ENCODE measurements at regions not wholly inside any gene's neighbourhood (a gene's known extent, or its start where the extent isn't known, plus 50 kb on each side); places are given as distances from the start of the nearest gene placed in this dataset.

DNA sequence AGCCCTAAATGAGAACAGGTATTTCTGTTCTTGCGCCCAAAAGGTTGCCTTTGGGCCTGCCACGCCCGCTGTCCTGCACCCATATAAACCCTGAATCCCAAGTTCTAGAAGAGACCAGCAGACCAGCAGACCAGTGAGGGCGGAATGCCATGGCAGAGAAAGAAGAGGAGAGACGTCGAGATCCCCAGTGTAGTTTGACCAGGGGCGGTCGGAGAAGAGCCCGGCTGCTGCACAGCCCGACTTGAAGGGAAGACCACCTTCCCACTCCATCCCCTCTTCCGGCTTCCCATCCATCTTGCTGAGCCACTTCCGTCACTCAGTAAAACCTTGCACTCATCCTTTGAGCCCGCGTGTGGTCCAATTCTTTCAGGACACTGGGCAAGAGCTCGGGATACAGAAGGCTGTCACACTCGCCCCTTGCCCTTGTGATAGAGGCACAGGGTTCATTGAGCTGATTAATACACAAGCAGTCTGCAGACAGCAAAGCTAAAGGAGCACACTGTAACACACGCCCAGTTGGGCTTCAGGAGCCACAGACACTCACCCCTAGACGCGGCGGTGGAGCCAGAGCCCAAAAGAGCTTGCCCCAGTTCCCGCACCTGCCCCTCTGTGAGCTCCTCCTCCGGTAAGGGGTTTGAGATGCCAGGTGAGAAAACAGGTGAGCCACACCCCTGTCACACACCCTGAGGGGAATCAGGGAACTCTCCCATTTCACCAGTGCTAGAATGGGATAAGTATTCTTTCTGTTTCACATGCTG, 230.8 kb downstream of the PCDH10 start:
- TF ChIP-seq, protein P1, sequence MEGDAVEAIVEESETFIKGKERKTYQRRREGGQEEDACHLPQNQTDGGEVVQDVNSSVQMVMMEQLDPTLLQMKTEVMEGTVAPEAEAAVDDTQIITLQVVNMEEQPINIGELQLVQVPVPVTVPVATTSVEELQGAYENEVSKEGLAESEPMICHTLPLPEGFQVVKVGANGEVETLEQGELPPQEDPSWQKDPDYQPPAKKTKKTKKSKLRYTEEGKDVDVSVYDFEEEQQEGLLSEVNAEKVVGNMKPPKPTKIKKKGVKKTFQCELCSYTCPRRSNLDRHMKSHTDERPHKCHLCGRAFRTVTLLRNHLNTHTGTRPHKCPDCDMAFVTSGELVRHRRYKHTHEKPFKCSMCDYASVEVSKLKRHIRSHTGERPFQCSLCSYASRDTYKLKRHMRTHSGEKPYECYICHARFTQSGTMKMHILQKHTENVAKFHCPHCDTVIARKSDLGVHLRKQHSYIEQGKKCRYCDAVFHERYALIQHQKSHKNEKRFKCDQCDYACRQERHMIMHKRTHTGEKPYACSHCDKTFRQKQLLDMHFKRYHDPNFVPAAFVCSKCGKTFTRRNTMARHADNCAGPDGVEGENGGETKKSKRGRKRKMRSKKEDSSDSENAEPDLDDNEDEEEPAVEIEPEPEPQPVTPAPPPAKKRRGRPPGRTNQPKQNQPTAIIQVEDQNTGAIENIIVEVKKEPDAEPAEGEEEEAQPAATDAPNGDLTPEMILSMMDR (IDR thresholded peaks at IDR 0.05; ENCODE audit: insufficient read depth, low read depth, low read length, missing control alignments): no peak
- H3K4me3 ChIP-seq (ENCODE audit: low read depth, low read length): no peak overlapping the region
- DNase-seq (ENCODE audit: low read depth): no peak

- TF ChIP-seq, protein P1 (IDR thresholded peaks at IDR 0.05; ENCODE audit: insufficient read depth, low read depth, low read length, missing control alignments): no peak
- DNase-seq (ENCODE audit: low read depth): no peak
- H3K4me3 ChIP-seq (ENCODE audit: low read depth, low read length): no peak overlapping the region
These were observed 228.2 kb downstream of the PCDH10 start for GRCh38 chr4:133377286-133377685.

DNA sequence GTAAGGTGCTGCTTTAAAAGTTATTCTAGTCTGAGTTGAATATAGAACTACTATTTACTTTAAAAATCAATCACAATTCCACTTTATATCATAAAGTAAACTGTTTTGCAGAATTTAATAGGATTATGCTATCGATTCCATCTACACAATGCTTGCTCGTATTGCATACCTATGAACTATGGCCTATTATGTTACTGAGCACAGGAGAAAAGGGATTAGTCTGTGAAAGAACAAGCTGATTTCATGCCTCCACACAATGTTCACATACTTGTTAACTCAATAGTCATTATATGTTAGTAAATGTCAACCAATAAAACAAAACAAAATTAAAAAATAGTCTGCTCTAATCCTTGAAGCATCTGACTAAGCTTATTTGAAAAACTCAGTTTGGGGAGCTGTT, 223.6 kb downstream of the PCDH10 start:
- no peak overlapping the region for H3K4me3 ChIP-seq (ENCODE audit: low read depth, low read length)
- TF ChIP-seq, protein P1 (IDR thresholded peaks at IDR 0.05; ENCODE audit: insufficient read depth, low read depth, low read length, missing control alignments): no peak
- no peak for DNase-seq (ENCODE audit: low read depth)

DNA sequence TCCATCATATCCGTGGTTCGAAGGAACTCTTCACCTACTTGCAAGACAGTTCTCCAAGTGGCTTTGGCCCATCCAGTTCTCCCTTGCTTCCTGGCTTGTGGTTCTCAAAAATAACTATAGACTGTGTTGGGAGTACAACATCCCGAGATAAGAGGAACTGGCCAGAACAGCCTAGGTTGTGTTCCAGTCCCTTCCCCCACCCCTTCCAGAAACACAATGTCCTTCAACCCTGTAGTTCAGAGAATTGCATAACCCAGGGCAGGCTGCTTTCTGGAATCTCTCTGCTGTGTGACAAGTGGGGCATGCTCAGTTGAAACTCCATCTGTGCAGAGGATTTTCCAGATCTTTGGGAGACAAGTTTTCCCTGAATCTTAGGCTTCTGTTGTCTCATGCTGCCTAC, 206.5 kb downstream of the PCDH10 start:
- no peak for DNase-seq (ENCODE audit: low read depth)
- TF ChIP-seq, protein P1 (IDR thresholded peaks at IDR 0.05; ENCODE audit: insufficient read depth, low read depth, low read length, missing control alignments): no peak
- H3K4me3 ChIP-seq (ENCODE audit: low read depth, low read length): no peak overlapping the region

- DNase-seq (ENCODE audit: low read depth): no peak
- no peak overlapping the region for H3K4me3 ChIP-seq (ENCODE audit: low read depth, low read length)
- TF ChIP-seq, protein P1 (IDR thresholded peaks at IDR 0.05; ENCODE audit: insufficient read depth, low read depth, low read length, missing control alignments): no peak
These were observed 198.3 kb downstream of the PCDH10 start for GRCh38 chr4:133347409-133347808.

DNA sequence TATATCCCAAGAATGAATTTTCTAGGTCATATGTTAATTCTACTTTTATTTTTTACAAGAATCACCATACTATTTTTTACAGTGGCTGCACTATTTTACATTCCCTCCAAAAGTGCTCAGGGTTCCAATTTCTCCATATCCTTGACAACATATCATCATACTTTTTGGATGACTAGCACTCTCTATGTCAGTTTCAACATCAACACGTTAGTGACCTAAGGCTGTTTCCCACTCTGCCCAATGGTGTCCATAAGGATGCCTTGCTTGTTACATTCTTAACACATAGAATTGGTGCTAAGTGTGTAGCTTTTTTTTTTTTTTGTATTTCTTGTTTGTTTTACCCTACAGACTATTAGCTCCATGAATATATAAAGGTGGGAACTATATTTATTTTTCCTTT, 175.4 kb downstream of the PCDH10 start:
- H3K4me3 ChIP-seq (ENCODE audit: low read depth, low read length): no peak overlapping the region
- DNase-seq (ENCODE audit: low read depth): no peak
- TF ChIP-seq, protein P1 (IDR thresholded peaks at IDR 0.05; ENCODE audit: insufficient read depth, low read depth, low read length, missing control alignments): no peak

GRCh38 chr4:133323670-133324069, 174.6 kb downstream of the PCDH10 start:
- H3K4me3 ChIP-seq (ENCODE audit: low read depth, low read length): no peak overlapping the region
- DNase-seq (ENCODE audit: low read depth): no peak
- TF ChIP-seq, protein P1 (IDR thresholded peaks at IDR 0.05; ENCODE audit: insufficient read depth, low read depth, low read length, missing control alignments): no peak

Measured in GM12865 (cell line).